GM13977 (cell line): ENCODE measurements at regions not wholly inside any gene's neighbourhood (a gene's known extent, or its start where the extent isn't known, plus 50 kb on each side); places are given as distances from the start of the nearest gene placed in this dataset.

ENCODE experiments used
- DNase-seq: peaks from one replicate; pipeline ENCODE4 v3.0.0; 2012; ENCODE audit warnings: low spot score
- in situ Hi-C: fragments of 300-500 bp; cut with MboI; formaldehyde crosslinking; loops from one replicate; pipeline ENCODE4 v1.12.0; 2022; ENCODE audit warnings: low sequenced_read_pairs, low pct_unique_long_range_greater_than_20kb, mixed read lengths, inconsistent platforms; ENCODE audit not compliant: unreplicated experiment
- TF ChIP-seq, protein P1 (sequence below): IDR thresholded peaks from 2 replicates; pipeline ENCODE4 v1.5.1; 2012; ENCODE audit warnings: mild to moderate bottlenecking, control low read depth; ENCODE audit not compliant: insufficient read depth; ENCODE audit errors: extremely low read depth, missing control alignments

DNA sequence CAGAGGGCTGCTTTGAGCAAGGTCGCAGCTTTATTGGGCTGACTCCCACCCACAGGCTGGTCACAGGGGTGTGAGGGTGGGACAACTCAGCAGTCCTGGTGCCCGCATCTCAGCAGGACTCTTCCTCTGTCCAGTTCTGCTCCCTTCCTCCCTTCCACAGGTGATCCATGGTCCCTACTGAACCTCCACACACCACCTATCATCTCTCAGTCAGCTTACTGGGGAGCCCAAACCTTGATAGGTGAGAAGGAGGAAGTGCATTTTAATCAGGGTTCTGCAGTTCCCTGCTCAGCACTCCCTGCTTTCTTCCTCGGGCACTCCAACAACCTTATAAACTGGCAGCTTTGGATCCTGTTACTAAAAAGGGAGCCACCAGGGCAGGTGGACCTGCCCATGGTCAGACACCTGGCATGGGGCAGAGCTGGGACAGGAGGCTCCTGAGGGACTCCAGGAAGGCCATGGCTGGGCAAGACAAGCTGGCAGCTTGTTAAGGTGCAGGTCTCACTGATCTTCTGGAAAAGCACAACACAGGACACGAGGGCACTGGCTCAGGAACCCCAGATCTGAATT is 664.6 kb downstream of the BCL11B start:
- DNase-seq = no peak
- in situ Hi-C loops = no loop called here
- TF ChIP-seq, protein P1, sequence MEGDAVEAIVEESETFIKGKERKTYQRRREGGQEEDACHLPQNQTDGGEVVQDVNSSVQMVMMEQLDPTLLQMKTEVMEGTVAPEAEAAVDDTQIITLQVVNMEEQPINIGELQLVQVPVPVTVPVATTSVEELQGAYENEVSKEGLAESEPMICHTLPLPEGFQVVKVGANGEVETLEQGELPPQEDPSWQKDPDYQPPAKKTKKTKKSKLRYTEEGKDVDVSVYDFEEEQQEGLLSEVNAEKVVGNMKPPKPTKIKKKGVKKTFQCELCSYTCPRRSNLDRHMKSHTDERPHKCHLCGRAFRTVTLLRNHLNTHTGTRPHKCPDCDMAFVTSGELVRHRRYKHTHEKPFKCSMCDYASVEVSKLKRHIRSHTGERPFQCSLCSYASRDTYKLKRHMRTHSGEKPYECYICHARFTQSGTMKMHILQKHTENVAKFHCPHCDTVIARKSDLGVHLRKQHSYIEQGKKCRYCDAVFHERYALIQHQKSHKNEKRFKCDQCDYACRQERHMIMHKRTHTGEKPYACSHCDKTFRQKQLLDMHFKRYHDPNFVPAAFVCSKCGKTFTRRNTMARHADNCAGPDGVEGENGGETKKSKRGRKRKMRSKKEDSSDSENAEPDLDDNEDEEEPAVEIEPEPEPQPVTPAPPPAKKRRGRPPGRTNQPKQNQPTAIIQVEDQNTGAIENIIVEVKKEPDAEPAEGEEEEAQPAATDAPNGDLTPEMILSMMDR = no peak

DNA sequence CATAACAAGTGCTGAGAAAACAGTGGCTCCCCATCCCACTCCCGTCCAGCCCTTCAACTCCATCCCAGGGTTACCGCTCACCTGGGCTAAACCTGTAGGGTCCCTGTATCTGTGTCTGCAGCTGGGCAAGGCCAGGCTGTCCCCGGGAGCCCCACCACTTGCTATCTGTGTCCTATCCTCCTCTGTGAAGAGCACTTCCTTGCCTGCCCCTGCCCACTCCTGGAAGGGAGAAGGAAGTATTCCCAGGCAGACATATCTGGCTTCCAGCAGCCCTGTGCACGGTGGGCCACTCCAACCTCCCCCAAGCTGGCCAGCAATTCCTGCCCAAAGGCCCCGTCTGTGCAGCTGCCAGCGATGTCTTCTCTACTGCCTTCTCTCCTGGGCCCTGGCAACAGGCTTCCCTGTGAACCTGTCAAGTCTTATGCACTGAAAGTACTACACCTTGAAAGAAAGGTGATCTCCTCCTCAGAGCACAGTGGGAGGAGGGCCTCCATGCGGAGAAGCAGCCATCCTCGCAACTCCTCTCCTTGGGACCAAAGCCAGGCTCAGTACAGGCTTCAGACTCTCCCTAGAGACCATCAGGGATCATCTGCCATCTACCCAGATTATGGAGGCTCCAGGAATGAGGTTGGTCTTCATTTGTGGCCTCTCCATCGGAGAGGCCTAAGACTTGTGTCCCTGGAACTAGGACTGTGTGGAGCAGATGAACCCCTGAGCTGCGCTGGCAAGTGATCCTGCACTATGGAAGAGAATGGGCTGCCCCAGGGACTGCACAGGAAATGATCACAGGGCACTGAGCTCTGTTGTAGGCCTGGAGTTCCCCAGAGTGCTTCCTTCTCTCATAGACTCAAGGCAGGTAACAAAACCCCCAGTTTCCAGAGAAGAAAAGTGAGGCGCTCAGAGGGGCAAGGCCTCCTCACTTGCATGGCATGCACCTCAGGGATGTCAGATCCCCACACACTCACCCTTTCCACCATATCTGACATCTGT is 663.6 kb downstream of the BCL11B start:
- in situ Hi-C loops = no loop called here

DNA sequence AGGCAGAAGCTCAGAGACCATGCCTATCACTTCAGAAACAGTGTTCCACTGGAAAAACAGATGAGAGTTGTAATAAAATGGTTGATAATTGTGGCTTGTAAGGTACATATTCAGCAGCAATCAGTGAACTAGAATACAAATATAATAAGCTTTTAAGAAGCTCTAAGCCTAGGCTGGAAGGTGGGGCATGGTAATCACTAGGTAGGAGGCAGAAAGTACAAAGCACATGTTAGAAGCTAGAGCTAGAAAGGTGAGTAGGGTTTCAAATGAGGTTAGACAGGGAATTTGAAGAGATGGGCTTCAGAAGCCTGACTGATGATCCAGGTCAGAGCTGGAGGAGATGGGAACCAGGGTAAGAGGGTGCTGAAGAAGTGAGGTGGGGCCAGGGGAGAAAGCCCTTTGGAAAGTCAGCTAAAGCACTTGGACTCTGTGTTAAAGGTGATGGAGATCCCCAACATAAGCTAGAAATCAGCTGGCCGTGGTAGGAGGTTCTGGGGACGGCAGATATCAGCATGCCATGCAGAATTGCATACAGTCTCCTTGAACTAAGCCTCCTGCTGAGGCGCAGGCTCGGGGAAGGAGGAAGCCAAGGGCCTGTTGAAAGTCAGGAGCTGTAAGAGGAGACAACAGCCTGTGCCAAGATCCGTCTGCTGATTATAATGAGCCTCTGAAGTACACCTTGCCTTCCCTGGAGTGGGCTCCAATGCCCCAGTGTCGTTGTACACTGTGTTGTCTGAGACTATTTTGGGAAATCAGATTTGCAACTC is 659.4 kb downstream of the BCL11B start:
- DNase-seq = no peak
- TF ChIP-seq, protein P1 = no peak
- in situ Hi-C loops = no loop called here

More for the DNA sequence above, 663.6 kb downstream of the BCL11B start:
- DNase-seq = no peak
- TF ChIP-seq, protein P1 = no peak

DNA sequence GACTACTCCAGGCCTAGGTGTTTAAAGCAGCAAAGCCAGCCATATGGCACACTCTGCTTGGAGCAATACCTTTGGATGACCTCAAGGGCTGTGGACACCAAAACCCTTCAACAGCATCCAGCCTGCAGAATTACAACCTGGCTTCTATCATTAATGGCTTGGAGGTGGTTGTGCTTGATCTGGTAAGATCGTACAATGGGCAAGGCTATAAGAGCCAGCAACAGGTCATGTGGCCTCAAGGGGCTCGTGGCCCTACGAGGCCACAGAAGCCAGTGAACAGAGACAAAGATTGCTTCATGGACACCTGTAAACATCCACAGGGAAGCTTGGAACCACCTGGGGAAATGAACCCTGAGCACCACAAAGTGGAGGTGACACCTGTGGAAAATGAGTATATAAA is 657.3 kb downstream of the BCL11B start:
- no peak for DNase-seq
- TF ChIP-seq, protein P1 = no peak
- in situ Hi-C loops = no loop called here

DNA sequence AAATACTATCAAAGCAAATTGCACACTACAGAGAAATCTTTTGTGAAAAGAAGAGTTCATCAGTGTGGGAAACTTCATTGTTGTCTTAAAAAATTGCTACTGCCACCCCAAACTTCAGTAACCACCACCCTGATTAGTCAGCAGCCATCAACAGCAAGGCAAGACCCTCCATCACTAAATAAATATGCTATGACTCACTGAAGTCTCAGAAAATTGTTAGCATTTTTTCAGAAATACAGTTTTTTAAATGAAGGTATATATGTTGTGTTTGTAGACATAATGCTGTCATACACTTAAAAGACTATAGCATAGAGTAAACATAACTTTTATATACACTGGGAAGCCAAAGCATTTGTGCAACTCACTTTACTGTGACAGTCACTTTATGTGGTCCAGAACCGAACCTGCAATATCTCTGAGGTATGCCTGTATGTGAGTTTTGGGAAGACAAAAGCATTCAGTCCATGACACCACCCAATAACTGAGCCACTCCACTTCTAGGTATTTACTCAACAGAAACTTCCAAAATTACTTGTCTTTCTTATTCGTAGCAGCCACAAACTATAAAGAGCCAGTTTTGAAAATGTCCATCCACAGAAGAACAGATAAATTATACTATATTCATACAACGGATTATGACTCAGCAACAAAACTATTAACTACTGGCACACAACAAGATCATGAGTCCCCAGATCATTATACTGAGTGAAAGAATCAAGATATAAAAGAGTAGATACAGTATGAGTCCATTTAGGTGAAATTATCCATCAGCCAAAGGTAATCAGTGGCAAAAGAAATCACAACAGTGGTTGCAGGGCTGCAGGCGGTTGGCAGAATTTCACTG is 649.6 kb downstream of the BCL11B start:
- TF ChIP-seq, protein P1 = no peak
- in situ Hi-C loops = no loop called here

DNA sequence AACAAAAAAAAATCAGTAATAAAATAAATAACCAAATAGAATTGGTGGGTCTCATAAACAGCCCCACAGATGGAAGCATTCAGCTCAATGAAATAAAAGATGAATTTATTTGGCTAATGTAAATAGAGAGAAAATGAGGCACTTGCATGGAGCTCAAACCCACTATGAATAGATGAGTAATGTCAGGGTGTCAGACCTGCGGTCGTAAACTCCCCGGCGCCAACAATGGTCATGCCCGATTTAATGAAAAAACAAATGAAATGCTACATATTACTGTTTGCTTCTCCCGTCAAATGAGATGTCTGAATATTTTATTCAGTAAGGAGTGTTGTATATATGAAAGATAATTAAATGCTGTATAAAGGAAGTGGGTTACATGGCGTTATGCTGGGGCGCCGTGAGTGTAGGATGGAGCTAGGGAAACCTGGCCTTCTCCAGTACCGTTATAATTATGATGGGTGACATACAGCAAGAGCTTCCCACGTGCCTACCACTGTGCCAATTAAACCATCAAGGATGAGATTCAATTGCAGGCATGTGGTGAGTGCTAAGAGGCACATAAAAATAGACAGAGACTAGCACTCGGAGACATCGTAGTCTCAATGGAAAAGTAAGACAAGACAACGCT is 648.1 kb downstream of the BCL11B start:
- in situ Hi-C loops = no loop called here
- TF ChIP-seq, protein P1 = no peak
- DNase-seq = no peak

More for the DNA sequence above, 649.6 kb downstream of the BCL11B start:
- no peak for DNase-seq
